NCI-H226 (cell line): ENCODE measurements at regions not wholly inside any gene's neighbourhood (a gene's known extent, or its start where the extent isn't known, plus 50 kb on each side); places are given as distances from the start of the nearest gene placed in this dataset.

ENCODE experiments used
- DNase-seq: peaks from one replicate; pipeline ENCODE4 v3.0.0-alpha.2; 2015

DNA sequence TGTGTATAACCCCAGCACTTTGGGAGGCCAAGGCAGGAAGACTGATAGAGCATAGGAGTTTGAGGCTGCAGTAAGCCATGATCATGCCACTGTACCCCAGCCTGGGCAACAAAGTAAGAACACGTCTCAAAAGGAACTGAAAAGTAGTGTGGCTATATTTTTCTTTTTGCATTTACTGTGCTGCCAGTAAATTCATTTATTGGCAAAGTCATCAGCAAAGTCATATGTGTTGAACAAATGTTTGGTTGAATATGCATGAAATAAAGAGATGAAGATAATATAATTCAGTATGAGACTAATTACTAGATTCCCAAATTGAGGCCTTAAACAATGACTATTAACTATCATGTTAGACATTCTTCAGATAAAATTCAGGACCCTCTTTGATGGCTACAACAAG, 829.1 kb downstream of the PCDH7 start:
- no peak for DNase-seq

DNA sequence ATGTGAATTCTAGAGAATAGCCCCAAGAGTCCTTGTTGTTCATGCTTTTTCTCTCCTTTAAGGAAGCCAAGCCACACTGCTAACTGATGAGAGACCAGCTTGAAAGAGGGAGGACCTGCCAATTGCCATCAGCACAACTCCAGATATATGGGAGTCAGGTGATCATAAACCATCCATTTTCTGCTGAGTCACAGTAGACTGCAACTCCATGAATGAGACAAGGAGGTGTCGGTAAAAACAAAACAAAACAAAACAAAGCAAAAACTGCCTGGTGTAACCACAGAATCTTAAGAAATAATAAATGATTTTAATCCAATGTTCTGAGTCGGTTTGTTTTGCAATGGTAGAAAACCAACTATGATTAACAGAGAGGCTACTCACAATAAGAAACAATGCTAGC, 837.3 kb downstream of the PCDH7 start:
- no peak for DNase-seq

DNA sequence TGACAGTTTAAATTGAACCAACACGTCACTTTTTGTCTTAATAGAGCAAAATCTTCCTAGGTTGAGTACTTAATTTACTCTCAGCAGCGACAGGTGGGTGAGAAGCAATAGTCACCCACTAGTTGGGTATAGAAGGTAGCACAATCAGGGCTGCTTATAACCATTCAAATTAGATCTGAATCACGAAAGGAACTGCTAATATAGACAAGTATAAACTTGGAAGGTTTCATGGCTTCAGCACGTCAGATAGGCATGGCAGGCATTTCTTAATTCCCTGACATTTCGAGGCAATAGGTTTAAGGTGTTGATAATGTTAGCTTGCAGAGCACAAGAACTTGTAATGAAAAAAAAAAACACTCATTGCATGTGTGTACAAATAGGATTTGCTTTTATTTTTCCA, 853.4 kb downstream of the PCDH7 start:
- no peak for DNase-seq

DNA sequence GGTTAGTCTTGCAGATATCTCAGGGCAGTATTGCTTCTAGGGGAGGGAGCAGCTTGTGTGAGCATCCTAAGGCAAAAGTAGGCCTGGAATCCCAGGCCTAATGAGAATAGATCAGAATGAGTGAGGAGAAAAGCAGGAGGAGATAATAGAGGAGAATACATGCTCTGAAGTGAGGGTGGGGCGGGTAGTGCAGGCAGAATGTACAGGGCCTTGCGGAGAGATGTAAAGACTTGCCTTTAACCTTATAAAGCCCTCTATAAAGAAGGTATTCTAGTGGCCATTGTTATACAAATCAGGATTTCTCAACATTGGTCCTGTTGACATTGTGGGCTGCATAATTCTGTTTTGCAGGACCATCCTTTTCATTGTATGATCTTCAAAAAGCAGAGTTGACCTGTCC, 855.3 kb downstream of the PCDH7 start:
- DNase-seq = no peak

DNA sequence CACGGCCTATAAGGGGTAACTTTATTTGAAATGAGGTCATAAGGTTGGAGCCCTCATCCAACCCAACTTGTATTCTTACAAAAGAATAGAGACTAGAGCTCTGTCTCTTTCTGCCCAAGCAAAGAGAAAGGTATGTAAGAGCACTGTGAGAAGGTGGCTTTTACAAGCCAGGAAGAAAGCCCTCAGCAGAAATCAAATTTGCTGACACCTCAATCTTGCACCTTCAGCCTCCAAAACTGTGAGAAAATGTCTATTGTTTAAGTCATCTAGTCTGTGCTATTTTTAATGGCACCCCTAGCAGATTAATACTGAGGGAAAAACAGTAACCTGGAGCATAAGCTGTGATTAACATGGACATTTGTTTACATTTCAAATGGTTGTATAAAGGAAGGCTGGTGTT, 860.7 kb downstream of the PCDH7 start:
- DNase-seq = no peak

DNA sequence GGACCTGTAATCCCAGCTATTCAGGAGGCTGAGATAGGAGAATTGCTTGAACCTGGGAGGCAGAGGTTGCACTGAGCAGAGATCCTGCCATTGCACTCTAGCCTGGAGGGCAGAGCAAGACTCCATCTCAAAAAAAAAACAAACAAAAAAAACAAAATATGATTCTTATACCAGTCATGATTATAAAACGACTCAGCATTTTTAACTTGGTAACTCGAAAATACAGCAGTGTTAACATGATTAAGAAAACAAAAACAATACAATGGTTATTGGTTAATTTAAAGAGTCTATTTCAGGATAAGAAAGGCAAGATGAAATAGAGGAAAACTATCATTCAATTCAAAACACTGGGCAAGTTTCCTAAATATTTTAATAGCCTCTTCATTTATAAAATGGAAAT, 865.3 kb downstream of the PCDH7 start:
- DNase-seq = no peak

DNA sequence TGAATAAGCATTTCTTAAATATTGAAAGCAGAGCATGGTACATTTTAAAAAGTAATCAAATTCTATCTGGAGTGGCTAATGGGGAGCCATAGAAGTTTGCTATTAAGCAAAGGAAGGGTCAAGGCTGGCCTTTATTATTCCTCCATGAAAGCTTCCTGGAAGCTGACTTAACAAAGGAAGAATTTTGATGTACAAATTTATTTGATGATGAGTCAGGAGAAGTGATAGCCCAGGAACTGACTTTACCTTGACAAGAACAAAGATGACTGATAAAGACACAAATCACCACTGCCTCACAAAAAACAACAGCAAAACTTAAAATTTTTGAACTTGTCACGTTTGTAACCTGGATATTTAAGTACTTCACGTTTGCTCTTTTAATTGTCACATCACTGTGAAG, 872.1 kb downstream of the PCDH7 start:
- DNase-seq = peak; percentile 45

DNA sequence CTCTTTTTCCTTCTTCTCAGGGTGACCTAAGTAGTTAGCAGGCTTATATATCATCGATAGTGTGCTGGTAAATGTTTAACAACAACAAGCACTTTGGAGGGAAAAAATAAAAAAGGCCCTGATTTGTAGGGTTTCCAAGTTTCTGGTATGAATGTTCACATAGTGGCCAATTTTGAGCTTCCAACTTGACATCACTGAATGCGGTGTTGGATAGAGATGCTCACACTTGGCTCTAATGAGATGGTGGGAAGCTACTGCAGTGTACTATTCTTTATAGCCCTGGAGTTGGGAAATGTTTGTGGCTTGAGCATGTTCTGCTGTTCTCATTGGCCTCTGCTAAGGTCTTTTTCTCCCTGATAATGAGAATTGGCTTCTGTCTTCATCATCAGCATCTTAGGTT, 875.3 kb downstream of the PCDH7 start:
- no peak for DNase-seq

DNA sequence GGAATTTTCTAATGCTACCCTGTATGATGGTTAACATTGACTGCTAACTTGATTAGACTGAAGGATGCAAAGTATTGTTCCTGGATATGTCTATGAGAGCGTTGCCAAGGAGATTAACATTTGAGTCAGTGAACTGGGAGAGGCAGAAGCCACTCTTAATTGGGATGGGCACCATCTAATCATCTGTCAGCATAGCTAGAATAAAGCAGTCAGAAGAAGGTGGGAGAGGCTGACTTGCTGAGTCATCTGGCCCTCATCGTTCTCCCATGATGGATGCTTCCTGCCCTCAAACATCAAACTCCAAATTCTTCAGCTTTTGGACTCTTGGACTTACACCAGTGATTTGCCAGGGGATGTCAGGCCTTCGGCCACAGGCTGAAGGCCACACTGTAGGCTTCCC, 878.5 kb downstream of the PCDH7 start:
- peak; percentile 53 for DNase-seq

DNA sequence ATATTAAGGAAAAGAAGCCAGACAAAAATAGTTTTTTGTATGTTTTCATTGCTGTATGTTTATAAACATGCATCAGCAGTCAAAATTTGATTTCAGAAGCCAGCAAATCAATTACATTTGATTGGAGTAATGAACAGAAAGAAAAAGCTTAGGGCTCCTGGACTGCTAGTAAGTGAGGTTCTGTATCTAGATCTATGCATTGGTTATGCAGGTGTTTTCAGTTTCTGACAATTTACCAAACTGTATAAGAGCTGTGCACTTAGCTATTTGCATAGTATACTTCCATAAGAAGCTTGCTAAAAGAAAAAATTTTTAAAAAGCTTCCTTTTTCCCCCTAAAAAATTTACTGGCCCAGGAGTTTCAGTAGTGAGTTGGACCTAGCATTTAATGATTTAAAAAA, 881.6 kb downstream of the PCDH7 start:
- DNase-seq = no peak

DNA sequence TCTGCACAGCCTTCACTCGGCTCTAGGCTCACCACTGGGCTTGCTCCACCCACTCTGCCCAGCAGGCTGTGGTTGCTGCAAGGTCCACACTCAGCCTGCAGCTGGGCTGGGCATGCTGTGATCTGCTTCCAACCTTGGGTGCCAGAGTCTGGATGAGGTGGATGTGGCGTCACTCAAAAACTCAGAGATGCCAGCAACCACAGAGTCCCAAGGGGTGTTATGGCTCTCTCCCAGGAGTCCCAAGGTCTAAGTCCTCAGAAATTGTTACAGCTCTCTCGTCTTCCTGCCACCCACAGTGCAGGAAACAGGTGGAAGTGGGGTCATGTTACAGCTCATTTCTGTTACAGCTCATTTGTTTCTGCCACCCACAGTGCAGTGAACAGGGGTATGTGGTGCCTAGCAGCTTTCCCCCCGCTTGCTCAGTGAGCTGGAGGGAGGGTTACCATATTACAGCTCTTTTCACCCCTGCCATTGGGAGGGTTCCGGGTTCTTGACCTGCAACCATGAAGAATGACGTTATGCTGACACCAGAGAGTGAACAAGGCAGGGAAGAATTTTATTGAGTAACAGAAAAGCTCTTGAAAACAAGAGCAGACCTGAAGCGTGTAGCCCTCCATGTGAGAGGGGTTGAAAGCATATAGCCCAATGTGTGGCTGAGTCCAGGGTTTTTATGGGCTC, 893.9 kb downstream of the PCDH7 start:
- peak; percentile 20 for DNase-seq

DNA sequence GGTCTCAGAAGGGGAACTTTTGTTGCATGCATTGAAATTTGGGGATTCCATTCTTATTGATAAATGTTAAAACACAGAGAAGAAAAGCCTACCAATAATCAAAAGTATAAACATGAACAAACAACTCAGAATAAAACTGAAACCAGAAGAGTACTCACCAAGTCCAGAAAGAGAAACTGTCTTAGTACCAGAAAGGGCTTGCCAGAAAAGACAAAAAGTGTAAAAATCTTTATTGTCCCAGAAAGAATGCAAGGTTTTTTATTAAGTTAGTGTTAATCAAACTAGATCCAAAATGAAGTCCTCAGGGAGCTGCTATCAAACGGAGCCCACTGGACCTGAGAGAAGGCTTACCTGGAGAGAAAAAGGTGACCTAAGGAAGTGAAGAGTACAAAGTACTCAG, 897.5 kb downstream of the PCDH7 start:
- DNase-seq = no peak

DNA sequence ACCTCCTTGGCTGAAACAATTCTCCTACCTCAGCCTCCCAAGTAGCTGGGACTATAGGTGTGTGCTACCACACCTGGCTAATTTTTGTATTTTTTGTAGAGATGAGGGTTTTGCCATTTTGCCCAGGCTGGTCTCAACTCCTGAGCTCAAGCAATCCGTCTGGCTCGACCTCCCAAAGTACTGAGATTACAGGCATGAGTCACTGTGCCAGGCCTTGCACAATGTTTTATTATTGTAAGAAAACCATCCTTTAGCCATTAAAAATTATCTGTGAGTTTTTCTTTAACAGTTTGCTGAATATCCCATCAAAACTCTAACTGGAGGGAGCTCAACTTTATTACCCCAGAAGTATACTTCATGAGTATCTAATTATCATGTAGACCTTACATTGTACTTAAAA, 900.3 kb downstream of the PCDH7 start:
- peak; percentile 51 for DNase-seq

DNA sequence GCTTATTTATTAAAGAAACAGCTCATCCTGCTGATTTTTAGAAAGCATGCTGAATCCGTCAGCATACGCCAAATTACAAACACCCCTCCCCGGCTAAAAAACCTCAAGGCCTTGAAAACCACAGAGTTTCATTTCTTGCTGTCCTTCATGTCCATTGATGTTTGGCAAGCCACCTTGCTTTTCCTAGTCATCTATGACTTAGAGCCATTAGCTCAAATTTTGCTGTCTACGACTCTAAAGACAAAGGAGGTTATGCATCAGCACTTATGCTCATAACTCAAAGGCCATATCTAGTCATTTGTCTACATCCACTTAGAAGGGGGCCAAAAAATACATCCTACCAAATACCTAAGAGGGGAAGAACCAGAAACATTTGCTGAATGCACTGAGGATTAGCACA, 925.1 kb downstream of the PCDH7 start:
- DNase-seq = no peak

DNA sequence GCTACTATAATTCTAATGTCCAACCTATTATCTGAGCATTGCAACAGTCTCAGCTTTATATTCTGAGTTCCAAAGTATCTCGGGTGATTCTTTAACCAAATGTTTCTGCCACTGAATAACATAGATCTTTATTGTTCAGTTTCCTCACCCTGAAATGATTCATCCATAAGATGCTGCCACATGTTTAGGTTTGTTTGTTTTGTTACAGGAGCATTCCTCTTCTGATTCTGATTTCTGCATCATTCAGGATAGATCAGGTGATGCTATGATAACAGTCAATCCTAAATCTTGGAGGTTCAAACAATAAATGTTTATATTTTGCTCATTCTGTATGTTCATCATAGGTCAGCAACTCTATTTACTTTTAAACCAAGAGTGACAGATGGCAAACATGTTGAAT, 927.6 kb downstream of the PCDH7 start:
- no peak for DNase-seq

DNA sequence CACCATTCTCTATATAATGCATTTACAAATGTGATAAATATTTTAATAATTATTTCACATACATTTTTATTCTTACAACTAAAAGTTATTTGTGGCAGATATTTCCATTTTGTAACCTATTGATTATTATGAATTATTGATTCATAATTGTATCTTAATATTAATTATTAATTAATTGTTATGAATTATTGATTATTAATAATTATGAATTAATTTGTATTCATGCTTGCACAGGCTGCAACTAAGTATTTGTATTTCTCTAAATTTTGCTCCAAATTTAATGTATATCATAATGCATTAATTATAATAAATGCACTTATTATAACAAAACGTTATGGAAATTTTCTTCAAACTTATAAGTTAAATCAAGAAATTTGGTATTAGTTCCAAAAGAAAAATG, 929.7 kb downstream of the PCDH7 start:
- no peak for DNase-seq

DNA sequence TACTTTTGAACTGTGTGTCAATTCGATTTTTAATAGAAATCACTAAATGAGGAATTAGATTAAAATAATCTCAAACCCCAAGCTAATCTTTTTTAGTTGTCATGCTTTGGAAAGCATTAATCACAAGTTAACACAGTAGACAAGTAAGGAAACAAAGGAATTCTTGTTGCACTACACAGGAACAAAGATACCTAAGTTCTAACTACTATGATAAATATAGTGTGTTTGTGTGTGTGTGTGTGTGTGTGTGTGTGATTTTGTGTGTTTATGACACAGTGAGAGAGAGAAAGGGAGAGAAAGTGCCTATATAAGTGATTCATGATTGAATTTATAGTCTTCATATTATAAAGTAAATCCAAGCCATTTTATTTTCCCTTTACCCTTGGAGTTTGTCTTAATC, 931.4 kb downstream of the PCDH7 start:
- peak; percentile 15 for DNase-seq

DNA sequence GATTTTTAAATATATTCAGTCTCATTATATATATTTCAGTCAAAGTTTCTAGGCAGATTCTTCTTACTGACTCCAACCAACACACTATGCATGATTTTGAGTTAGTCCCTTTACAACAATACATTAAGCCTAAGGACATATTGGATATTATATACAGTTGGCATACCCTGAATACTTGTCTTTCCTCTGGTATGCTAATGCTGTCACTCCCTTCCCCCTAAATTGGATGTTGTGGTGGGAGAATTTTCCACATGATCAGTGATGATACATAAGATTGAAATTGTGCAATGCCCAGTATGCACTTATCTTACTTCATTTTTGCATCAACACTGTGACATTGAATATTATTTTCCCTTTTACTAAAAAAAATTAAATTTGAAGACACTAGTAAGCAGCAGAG, 935.2 kb downstream of the PCDH7 start:
- DNase-seq = peak; percentile 56

DNA sequence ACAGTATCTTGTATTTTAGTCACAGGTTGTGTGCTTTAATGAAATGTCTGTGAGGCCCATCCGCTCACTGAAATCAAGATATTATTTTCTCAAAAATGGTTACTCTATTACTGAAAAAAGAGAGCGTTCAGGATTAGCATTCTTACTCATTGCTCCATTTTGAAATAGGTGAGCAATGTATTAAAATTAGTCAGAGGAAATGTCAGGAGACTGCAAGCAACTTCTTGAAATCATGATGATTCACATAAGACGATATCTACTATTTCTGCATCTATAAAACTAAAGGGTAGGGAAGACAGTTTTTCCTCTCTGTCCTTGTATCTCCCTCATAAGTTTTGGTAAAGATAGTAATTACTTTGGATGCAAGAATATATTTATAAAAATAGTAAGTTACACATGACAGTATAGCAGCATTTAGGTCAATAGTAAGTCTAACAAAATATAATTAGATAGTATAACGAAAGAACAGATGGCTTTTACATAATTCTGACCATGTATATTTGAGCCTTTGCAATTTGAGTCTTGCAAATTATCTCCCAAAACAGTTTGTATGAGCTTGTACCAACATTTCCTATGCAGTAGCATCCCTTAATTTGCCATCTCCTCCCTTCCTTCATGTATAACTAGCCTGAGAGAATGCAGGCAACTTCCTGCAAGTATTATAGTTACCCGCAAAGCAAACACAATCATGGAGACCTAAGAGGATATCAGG, 937.8 kb downstream of the PCDH7 start:
- DNase-seq = peak; percentile 67

DNA sequence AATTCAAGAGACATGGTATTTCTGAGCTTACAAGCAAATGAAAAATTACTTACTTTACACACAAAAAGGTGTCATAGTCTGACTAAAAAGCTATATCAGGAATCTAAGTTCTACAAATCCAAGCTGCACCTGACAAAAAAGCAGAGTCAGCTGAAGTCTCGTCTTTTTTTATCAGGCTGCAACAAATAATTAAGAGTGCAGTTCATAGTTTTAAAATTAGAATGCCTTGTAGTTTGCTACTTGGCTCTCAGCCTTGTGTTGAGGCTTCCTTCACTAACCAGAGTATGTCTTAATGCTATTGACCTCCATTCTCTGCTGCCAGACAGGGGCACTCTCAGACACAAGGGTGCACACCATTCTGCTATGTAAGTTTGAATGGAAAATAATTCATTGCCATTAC, 940.7 kb downstream of the PCDH7 start:
- no peak for DNase-seq

DNA sequence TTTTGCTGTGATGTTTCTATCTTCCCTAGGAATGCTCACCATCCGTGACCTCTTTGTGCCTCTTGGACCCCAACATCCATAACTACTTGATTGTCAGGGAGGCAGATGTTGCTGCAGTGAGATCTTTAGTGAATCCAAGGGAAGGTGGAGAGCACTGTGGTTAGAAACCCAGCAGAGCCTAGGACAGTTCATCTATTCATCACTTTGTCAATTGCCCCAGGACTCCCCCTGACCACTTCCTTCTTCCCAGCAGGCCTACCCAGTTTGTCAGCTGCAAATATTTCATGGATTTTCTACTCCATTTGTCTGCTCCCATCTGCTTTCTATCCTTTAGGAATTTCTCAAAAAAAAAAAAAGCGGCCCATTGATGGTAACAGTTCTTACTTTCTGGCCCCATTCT, 942.8 kb downstream of the PCDH7 start:
- DNase-seq = no peak

DNA sequence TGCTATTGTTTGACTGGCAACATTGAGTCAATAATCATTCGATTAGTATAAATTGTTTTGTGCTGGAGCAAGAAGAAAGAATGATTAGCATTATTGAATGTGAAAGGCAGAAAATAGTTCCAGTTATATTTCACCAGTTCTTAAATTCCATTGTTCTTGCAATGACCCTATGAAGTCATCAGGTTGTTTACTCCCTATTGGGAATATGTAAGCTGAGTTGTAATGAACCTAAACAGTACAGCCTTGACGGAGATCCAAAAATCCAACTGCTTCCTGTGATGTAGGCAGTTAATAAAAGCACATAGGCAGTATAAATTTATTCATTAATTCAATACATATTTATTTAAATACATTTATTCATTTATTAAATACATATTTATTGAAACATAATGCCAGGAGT, 947.5 kb downstream of the PCDH7 start:
- no peak for DNase-seq

DNA sequence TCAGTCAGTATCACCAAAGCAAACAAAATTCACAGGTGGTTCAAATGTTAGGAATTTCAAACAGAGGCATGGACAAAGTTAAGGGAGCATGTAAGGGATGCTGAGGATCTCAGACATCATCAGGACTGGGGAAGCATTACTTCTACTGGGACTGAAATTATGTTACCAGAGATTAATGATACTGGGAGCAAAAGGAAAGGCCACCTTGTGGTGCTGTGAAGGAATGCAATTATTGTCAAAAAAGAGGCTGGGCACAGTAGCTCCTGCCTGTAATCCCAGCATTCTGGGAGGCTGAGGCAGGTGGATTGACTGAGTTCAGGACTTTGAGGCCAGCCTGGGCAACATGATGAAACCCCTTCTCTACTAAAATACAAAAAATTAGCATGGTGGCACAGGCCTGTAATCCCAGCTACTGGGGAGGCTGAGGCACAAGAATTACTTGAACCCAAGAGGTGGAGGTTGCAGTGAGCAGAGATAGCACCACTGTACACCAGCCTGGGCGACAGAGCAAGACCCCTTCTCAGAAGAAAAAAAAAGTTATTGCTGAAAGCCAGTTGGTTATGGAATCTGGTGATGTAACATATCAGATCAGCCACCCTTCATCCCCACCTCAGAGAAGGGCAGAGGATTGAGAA, 954.3 kb downstream of the PCDH7 start:
- DNase-seq = no peak

DNA sequence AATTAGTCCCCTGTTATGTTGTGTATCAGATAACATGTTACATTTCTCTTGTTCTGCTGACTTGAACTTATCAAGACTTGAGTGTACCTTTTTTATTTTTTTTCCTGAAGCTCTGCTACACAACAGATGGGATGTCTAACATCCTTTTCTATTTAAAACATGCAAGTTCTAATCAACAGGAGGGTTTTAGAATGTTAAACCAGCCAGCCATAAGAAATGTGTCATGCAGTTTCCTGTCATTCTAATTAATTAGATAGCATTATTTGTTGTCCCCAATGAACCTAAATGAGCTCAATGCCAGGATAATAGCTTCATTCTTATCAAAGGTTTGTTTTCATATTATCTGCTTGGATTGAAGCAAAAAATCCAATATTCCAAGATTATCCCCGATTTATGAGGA, 958.2 kb downstream of the PCDH7 start:
- no peak for DNase-seq

DNA sequence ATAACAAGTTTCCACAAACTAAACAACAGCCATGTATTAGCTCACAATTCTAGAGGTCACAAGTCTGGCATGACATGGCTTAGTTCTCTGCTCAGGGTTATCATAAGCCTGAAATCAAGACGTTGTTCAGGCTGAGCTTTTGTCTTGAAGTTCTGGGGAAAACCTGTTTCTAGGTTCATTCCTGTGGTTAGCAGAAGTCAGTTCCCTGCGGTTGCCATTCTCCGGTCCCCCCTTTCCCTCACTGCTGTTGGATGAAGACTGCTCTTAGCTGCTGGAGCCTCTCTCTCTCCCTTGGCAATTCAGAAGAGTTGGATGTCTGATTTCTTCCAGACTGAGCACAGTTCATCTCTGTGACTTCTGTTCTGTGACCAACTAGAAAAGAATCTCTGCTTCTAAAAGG, 962.6 kb downstream of the PCDH7 start:
- no peak for DNase-seq
